Lower leg skin (tissue), 3 donors: ENCODE measurements at regions not wholly inside any gene's neighbourhood (a gene's known extent, or its start where the extent isn't known, plus 50 kb on each side); places are given as distances from the start of the nearest gene placed in this dataset.

Experiments used
- CTCF ChIP-seq, 3 donors: fragments of 450-650 bp; IDR thresholded peaks; one replicate each; pipeline ENCODE4 v1.5.1; 2016; ENCODE audit warnings: antibody characterized with exemption in 3 of 3, mild to moderate bottlenecking in 3 of 3, moderate library complexity in 2 of 3
- POLR2A ChIP-seq, 2 donors: fragments of 450-650 bp; IDR thresholded peaks; one replicate each; pipeline ENCODE4 v1.6.1; 2016 to 2017; ENCODE audit warnings: antibody characterized with exemption in 2 of 2, mild to moderate bottlenecking in 1 of 2, moderate library complexity in 1 of 2

- no peak for TF ChIP-seq CTCF (IDR thresholded peaks at IDR 0.05)
- no peak for TF ChIP-seq POLR2A (IDR thresholded peaks at IDR 0.05)
These were observed 514.9 kb downstream of the SLITRK6 start for GRCh38 chr13:85284349-85284748.
